OCI-LY3 (cell line): ENCODE measurements at regions not wholly inside any gene's neighbourhood (a gene's known extent, or its start where the extent isn't known, plus 50 kb on each side); places are given as distances from the start of the nearest gene placed in this dataset.

ENCODE experiments used
- CTCF ChIP-seq: fragments of 200-600, 300-600 bp; sonication (generic); IDR thresholded peaks from 2 replicates; pipeline ENCODE4 v1.5.1; 2014; ENCODE audit warnings: antibody characterized with exemption, low read length, low read depth
- EZH2phosphoT487 ChIP-seq: fragments of 200-600 bp; shearing (Covaris generic); IDR thresholded peaks from 2 replicates; pipeline ENCODE4 v1.6.1; 2018; ENCODE audit warnings: antibody characterized with exemption, mixed run types, low read depth

- TF ChIP-seq CTCF, result no peak
- no peak for TF ChIP-seq EZH2phosphoT487
These were observed 301.8 kb downstream of the SP3 start for GRCh38 chr2:173663353-173663752.
